HG03432 (cell line): ENCODE measurements at regions not wholly inside any gene's neighbourhood (a gene's known extent, or its start where the extent isn't known, plus 50 kb on each side); places are given as distances from the start of the nearest gene placed in this dataset.

Experiments
- ATAC-seq: cut with Tn5 transposase; IDR thresholded peaks from one replicate; pipeline ENCODE4 v1.9.1; 2021; ENCODE audit warnings: mild to moderate bottlenecking, moderate library complexity; ENCODE audit not compliant: unreplicated experiment

- no peak for ATAC-seq
Measured at GRCh38 chr2:18750672-18751554, 161.5 kb upstream of the NT5C1B start.

GRCh38 chr2:18749912-18750526 is 160.7 kb upstream of the NT5C1B start:
- no peak for ATAC-seq

GRCh38 chr2:18745431-18746272 is 156.3 kb upstream of the NT5C1B start:
- ATAC-seq, result no peak

- ATAC-seq, result no peak
Measured at GRCh38 chr2:18741895-18742732, 152.7 kb upstream of the NT5C1B start.

GRCh38 chr2:18741191-18741590 is 151.8 kb upstream of the NT5C1B start:
- no peak for ATAC-seq

GRCh38 chr2:18740474-18740881 is 151.1 kb upstream of the NT5C1B start:
- ATAC-seq, result no peak

GRCh38 chr2:18731666-18732065 is 142.3 kb upstream of the NT5C1B start:
- no peak for ATAC-seq

GRCh38 chr2:18724371-18725145 is 135.2 kb upstream of the NT5C1B start:
- ATAC-seq, result no peak

- no peak for ATAC-seq
Measured at GRCh38 chr2:18723219-18723618, 133.8 kb upstream of the NT5C1B start.

- ATAC-seq, result no peak
Measured at GRCh38 chr2:18722101-18722500, 132.7 kb upstream of the NT5C1B start.

- no peak for ATAC-seq
Measured at GRCh38 chr2:18721038-18721922, 131.9 kb upstream of the NT5C1B start.

GRCh38 chr2:18719978-18720775 is 130.8 kb upstream of the NT5C1B start:
- no peak for ATAC-seq

GRCh38 chr2:18708203-18708715 is 118.9 kb upstream of the NT5C1B start:
- no peak for ATAC-seq

GRCh38 chr2:18706001-18706400 is 116.6 kb upstream of the NT5C1B start:
- no peak for ATAC-seq

GRCh38 chr2:18704276-18704675 is 114.9 kb upstream of the NT5C1B start:
- ATAC-seq, result no peak

- no peak for ATAC-seq
Measured at GRCh38 chr2:18703555-18703954, 114.2 kb upstream of the NT5C1B start.

- ATAC-seq, result no peak
Measured at GRCh38 chr2:18701981-18702380, 112.6 kb upstream of the NT5C1B start.

- no peak for ATAC-seq
Measured at GRCh38 chr2:18701546-18701945, 112.2 kb upstream of the NT5C1B start.
